T-helper 1 cell treated with Interleukin-12 subunit alpha and Interleukin-12 subunit beta and Interleukin-4 antibody, amounts not matched to agents 30 ng/mL and 1 ng/mL, for 36 hours (primary cell): ENCODE measurements at regions not wholly inside any gene's neighbourhood (a gene's known extent, or its start where the extent isn't known, plus 50 kb on each side); places are given as distances from the start of the nearest gene placed in this dataset.
"Not testable (repeated sequence)": the region's sequence is repeated elsewhere in the genome, so short reads cannot be mapped to it uniquely, and the experiment has no call there.

ENCODE experiments used
- intact Hi-C: fragments of 100-400 bp; cut with micrococcal nuclease; formaldehyde crosslinking; loops from one replicate; pipeline ENCODE4 v1.15.1; 2024

DNA sequence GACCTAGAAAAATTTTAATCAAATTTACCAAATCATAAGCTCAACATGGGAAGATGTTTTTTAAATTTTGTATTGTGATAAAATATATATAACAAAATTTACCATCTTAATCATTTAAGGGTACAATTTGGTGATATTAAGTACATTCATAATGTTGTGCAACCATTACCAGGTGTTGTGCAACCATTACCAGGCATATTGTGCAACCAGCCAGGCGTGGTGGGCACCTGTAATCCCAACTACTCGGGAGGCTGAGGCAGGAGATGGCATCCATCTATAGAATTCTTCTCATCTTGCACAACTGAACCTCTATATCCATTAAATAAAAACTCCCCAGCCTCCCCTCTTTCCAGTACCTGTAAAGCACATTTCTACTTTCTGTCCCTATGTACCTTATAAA, 124.5 kb upstream of the SLC13A1 start:
- intact Hi-C loops = no loop called here

GRCh38 chr7:123323689-123324088, 123.9 kb upstream of the SLC13A1 start:
- intact Hi-C loops = no loop called here

DNA sequence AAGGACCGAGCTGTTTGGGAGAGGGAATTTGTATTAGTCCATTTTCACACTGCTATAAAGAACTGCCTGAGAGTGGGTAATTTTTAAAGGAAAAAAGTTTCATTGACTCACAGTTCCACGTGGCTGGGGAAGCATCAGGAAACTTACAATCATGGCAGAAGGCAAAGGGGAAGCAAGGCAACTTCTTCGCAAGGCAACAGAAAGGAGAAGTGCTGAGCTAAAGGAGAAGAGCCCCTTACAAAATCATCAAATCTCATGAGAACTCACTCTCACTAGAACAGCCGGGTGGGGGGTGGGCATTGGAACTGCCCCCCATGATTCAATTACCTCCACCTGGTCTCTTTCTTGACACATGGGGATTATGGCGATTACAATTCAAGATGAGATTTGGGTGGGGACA, 121.8 kb upstream of the SLC13A1 start:
- intact Hi-C loops = not testable (repeated sequence)

GRCh38 chr7:123319911-123320310, 120.1 kb upstream of the SLC13A1 start:
- intact Hi-C loops = no loop called here

DNA sequence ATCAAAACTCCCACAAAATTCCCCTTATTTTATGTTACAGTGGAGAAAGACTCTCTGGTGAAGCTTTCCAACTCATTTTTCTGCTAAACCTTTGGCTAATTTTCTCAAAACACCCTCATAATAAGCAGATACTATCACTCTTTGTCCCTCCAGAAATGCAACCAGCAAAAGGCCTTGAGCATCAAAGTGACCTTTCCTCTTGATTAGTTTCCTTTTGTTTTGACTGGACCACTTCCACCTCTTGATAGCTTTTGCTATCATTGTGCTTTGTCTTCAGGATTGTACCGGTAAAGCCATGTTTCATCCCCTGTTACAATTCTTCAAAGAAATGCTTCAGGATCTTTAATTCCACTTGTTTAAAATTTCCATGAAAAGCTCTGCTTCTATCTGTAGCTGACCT, 115.1 kb upstream of the SLC13A1 start:
- intact Hi-C loops = no loop called here

DNA sequence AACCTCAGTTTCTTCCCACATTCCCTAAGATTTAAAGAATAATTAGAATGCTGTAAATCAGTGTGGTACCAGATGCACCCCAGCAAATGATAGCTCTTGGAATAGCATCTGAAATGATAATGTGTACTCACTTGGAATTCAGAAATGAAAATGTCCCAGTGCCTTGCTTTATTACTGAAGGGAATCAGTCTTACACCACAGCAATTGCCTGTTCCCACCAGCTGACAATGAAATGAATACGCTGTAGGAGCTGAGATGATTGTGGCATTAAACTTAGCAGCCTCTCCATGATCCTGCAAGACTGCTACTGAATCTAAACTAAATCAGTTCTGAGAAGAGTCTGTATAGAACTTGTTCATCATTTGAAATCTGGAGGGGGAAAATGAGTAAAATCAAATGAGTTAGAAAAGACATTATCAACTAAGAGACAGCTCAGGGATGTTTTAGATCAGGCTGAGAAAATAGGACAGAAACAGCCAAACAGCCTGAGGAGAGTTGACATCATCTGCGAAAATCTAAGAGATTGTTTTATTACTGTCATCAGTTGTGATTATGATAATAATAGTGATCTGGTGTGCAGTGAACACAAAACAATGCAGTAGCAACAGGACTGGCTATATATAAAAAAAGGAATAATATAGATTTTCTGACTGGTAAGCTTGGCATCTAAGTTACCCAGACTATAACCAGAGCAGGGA, 108.6 kb upstream of the SLC13A1 start:
- intact Hi-C loops = no loop called here

DNA sequence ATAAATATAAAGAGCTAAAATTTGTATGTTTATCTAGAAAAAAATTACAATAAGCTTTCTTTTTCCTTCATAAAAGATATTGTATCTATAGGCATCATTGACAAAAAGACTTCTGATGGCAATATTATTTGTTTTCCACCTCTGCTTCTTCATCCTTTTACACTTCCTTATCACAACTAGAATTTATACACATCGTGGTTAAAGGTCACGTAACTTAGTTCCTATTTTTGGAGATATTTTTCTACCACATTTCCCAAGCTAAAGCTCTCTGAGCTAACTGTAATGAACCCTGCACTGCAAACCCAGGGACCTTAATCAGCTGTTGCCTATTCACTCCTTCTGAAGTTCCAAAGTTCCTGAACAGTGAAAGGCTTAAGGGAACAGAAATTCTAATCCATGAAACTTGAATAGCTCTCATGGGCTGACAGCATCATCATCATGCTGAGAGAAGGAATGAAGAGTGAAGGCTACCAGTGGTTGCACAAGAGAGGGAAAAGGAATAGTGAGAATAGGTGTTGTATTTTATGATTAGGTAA, 106.1 kb upstream of the SLC13A1 start:
- intact Hi-C loops = no loop called here

DNA sequence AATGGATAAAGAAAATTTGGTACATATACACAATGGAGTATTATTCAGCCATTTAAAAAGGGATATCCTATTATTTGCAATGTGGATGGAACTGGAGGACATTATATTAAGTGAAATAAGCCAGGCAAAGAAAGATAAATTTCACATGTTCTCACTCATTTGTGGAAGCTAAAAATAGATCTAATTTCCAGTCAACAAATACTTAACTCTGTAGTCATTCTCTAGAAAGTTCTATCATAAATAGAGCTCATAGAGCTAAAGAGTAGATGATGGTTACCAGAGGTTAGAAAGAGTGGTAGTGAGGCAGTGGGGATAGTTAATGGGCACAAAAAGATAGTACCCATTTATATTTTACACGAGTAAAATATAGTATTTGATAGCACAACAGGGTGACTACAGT, 104.2 kb upstream of the SLC13A1 start:
- intact Hi-C loops = no loop called here

DNA sequence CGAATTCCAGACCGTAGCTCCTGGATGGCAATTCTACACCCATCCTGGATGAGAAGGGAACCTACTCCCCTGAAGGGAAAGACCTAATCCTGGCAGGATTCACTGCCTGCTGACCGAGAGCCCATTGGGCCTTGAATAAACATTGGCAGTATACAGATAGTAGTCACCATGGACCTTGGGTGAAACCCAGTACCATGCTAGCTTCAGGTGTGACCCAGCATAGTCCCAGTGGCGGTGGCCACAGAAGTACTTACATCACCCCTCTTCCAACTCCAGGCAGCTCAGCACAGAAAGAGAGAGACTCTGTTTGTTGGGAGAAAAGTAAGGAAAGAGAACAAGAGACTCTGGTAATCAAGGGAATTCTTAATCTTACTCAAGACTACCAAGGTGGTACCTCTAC, 97.2 kb upstream of the SLC13A1 start:
- intact Hi-C loops = no loop called here

GRCh38 chr7:123293710-123294109, 93.9 kb upstream of the SLC13A1 start:
- intact Hi-C loops = no loop called here

- intact Hi-C loops = no loop called here
Measured at GRCh38 chr7:123292227-123292626, 92.5 kb upstream of the SLC13A1 start.

DNA sequence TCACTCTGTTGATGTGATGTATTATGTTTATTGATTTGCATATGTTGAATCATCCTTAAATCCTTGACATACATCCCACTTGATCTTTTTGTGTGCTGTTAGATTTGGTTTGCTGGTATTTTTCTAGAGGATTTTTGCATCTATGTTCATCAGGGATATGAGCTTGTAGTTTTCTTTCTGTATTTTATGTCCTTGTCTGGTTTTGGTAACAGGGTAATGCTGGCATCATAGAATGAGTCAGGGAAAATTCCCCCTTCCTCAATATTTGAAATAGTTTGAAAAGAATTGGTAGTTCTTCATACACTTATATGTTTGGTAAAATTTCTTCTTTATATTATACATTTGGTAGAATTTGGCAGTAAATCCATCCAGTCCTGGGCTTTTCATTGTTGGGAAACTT, 89.4 kb upstream of the SLC13A1 start:
- intact Hi-C loops = no loop called here

DNA sequence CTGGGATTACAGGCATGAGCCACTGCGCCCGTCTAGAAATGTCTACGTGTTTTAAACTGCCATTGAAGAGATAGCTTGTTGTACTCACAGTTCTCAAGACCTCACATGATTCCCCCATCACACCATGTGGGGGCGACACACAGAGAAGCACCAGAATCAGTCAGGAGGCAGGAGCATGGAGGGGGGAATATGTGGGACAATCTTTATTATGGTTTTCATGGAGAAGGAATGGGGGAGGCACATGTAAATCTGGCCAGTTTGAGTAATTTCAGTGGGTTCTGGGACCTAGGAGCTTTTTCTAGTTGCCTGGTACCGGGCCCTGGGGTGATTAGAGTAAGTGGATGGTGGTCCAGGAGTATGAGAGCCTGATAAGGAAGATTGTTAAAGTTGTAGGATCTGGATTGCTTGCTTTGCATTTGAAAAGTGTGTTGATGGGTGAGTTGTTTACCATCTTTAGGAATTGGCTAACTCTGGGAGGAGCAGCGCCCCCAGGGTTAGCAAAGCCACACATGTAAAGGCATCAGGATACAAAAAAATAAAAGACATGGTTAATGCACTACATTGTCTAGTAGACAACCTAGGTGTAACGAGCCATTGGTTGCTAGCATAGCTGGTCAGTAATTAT, 85.4 kb upstream of the SLC13A1 start:
- intact Hi-C loops = no loop called here

DNA sequence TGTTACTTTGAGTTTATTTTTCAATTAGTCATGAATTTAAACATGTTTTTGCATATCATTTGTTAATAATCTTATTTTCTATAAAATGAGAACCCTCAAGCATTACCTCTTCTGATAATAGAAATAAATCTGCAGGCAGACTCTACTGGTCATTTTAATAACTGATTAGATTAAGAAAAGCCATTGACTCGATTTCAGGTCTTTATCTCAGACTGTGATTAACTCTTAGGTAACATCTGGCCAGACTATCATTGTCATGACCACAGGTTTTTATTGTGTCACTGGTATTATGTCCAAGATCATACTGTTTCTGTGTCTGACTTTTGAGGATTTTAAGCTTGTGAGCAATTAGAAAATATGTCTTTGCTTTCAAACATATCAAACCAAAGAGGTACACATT, 83.6 kb upstream of the SLC13A1 start:
- intact Hi-C loops = no loop called here

GRCh38 chr7:123282181-123282580, 82.4 kb upstream of the SLC13A1 start:
- intact Hi-C loops = no loop called here

- intact Hi-C loops = no loop called here
Measured at GRCh38 chr7:123279949-123280348, 80.2 kb upstream of the SLC13A1 start.

DNA sequence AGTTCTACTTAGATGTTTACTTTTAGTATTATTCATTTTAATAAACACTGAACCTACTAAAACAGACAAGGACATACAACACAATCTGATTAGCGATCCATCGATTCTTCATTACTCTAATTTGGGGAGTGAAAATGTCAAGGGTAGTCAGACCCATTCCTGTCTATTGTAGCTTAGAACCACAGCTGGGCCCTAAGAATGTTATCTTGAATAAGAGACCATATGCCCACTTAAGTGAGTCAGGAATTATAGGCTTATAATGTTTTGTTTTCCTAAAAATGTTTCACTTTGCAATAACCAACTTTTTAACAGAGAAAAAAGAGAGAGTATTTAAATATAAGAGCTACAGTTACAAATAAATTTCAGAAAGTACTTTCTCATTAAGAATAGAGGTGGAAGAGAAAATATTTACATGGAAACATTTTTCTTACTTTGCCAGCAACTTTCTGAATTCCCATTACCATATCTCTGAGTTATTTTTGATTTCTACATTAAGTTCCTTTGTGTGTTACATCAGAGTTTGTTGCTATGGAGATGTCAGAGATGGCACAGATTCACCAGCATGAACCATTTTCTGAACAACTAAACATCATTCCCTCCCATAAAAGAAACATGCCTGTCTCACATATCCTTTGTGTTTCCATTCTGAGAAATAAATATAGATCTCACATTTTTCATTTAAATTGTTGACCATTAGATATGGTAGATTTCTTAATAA, 75.4 kb upstream of the SLC13A1 start:
- intact Hi-C loops = no loop called here

- intact Hi-C loops = no loop called here
Measured at GRCh38 chr7:123273185-123273584, 73.4 kb upstream of the SLC13A1 start.

DNA sequence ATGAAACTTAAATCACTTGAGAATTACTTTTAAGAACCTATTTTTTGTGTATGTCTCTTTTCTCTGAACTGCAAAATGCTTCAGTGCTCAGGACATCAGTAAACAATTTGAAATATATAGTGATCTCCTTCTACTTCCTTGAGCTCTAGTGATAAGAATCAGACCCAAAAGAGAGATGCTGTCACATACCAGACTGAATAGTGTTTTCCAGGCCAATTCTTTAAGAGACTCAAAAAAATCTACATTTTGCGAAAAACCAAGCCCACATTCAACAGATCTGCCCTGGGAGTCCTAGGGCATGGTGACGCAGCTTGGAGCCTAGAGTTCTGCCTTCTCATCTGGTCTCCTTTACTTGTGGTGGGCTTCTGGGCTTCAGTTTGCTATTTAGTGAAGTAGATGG, 72.1 kb upstream of the SLC13A1 start:
- intact Hi-C loops = no loop called here

- intact Hi-C loops = no loop called here
Measured at GRCh38 chr7:123271231-123271630, 71.5 kb upstream of the SLC13A1 start.

DNA sequence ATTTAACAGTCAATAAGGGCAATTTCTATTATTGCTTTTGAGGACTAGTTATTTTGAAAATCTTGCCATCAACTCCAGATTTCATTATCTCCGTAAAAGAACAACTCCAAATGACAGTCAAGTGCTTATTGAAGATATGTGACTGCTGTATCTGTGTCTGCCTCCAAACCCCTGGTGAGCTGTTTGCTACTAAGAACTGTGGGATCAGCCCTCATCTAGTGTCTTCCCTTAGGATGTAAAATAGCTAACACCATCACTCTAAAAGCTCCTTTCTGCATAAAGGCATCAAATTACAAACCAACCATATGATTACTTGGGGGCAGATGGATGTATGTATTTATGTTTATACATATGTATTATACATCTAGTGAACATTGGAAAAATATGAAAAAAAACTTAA, 70.8 kb upstream of the SLC13A1 start:
- intact Hi-C loops = no loop called here

GRCh38 chr7:123265853-123266252, 66.1 kb upstream of the SLC13A1 start:
- intact Hi-C loops = no loop called here
